SK-N-MC (cell line): ENCODE measurements at regions not wholly inside any gene's neighbourhood (a gene's known extent, or its start where the extent isn't known, plus 50 kb on each side); places are given as distances from the start of the nearest gene placed in this dataset.

Experiments used
- EZH2 ChIP-seq: fragments of 200-600 bp; sonication (generic); IDR thresholded peaks from one replicate; pipeline ENCODE4 v1.6.1; 2017; ENCODE audit warnings: antibody characterized with exemption
- FOXP2 ChIP-seq: optimal IDR thresholded peaks from 2 replicates; pipeline ENCODE3; 2011; ENCODE audit warnings: mild to moderate bottlenecking, moderate library complexity; ENCODE audit not compliant: insufficient read depth; ENCODE audit errors: extremely low read length, control extremely low read depth
- POLR2AphosphoS5 ChIP-seq: IDR thresholded peaks from 2 replicates; pipeline ENCODE4 v1.6.1; 2012; ENCODE audit warnings: mild to moderate bottlenecking, low read depth, low read length, borderline replicate concordance

DNA sequence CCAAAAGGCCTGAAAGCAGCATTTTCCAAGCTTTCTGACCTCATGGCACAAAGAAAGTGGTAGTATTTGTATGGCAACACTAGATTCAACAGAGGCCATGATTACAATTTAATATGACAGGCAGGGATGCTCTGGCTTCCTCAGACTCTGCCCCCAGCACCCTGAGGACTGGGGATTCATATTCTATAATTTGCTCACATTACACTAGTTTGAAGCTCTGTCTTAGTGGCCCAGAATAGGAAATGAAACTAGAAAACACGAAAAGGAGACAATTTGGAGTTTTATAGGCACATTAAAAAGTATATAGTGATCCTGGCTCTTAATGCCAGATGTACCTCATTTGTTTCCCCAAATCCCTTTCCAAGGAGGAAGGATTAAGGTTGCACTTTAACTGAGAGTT lies 173.0 kb upstream of the STK17B start:
- TF ChIP-seq POLR2AphosphoS5 (no peak), EZH2 (no peak), FOXP2 (no peak)
